Activated CD4-positive, alpha-beta T cell treated with anti-CD3 and anti-CD28 coated beads, Interleukin-2, Interleukin-6, amounts not matched to agents 100 ng/mL and 50 ng/mL, durations not matched to agents 16 hours and 8 hours (primary cell): ENCODE measurements at regions not wholly inside any gene's neighbourhood (a gene's known extent, or its start where the extent isn't known, plus 50 kb on each side); places are given as distances from the start of the nearest gene placed in this dataset.
"Not testable (repeated sequence)": the region's sequence is repeated elsewhere in the genome, so short reads cannot be mapped to it uniquely, and the experiment has no call there.

Source experiments
- DNase-seq: peaks from one replicate; pipeline ENCODE4 v3.0.0-alpha.2; 2020

DNA sequence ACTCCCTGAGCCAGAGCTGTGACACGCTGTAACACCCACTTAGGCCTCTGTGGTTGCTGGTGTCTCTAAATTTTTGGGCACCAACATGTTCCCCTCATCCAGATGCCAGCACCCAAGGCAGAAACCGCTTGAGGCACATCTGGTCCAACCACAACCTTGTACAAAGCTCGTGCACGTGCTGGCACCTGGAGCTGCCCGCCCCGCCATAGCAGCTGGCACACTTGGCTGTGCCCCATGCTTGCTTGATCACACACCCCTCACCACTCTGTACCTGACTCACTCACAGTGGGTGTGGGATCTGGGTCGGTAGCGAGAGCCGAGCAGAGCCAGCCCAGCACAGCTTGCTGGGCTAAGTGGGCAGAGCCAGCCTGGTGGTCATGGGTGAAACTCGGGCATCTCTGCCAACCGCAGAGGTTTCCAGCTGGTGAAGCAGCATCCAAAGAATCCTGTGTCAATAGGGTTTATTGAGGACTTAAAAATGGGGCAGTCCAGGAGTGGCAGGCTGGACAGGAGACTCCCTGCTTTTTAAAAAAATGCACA is 1210.4 kb downstream of the TYW1 start:
- no peak for DNase-seq

DNA sequence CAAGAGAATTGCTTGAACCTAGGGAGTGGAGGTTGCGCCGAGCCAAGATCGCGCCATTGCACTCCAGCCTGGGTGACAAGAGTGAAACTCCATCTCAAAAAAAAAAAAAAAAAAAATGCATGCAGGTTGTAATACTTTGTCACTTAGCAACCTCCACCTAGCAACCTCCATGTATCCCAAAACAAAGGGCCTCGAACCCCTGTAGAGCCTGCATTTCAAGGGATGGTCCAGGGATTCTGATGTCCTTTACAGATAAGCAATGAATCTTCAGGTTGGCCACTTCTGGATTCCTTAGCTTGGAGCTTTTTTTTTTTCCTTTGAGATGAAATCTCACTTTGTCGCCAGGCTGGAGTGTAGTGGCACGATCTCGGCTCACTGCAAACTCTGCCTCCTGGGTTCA is 1211.0 kb downstream of the TYW1 start:
- DNase-seq = no peak

DNA sequence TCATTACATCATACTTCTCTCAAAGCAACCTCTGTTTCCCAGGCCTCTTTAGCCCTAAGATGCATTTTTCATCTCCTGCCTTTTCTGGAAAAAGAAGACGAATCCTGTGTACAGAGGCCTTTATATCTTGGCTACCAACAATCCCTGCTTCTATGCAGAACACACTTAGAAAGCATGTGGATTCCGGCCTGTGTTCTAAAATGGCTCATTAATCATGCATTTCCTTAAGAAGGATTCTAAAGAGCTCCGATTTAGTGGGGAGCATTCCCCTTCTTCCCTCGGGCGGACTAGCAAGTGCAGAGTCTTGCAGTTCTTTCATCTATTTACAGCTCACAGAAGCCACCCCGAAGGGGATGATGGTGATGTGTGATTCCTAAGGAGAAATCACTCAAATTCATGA is 1212.9 kb downstream of the TYW1 start:
- DNase-seq = no peak

DNA sequence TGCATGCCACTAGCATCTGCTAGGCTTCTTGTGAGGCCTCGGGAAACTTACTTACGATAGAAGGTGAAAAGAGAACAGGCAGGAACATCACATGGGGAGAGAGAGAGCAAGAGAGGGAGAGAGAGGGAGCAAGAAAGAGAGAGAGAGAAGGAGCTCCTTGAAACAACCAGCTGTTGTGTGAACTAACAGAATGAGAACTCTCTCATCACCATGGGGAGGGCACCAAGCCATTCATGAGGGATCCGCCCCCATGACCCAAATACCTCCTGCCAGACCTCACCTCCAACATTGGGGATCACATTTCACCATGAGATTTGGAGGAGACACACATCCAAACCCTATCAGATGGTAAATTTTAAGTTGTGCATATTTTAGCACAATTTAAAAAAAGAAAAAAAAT is 1217.2 kb downstream of the TYW1 start:
- DNase-seq = no peak

DNA sequence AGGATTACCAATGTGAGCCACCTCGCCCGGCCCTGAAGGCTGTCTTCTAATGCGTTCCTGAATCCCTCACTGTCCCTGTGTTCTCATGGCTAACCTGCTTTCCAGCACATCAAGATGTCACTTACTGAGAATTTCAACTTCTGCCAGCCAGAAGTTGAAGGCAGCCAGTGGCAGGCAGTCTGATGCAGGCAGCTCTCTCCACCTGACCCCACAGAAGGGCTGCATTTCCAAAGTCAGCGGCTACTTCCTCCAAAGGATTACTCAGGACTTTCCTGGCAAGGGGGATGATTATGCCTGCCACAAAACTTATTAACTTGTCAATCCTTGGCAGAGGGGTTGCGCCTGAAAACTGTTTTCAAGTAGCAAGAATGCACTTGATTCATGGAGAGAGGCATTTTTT is 1219.4 kb downstream of the TYW1 start:
- no peak for DNase-seq

DNA sequence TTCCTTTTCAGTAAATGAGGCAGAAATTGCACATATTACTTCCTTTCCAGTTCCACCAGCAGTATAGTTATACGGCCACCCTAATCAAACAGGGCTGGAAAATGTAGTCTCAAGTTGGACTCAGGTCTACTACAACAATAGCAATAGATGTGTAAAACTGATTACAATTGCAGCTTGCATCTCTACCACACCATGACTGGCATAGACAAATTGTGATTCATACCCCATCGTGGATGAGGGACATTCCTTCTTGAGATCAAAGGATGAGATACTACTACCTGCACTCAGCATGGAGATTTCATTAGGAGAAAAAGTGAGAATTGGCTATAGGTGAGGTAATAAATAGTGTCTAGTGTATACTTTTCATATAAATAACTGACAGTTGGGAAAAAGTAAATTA is 1220.8 kb downstream of the TYW1 start:
- no peak for DNase-seq

DNA sequence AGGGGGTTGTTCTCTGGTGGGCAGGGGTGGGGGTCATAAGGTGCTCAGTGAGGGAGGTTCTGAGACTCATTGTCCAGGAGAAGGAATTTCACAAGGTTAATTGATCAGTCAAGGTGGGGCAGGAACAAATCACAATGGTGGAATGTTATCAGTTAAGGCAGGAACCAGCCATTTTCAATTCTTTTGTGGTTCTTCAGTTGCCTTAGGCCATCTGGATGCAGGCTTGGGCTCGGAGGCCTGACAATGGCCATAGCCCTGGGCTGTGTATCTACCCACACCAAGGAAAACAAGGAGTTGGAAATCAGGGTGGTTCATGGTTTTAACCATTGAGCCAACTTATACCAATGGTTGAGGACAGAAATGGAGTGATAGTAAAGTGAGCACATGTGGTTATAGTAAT is 1221.8 kb downstream of the TYW1 start:
- DNase-seq = no peak

DNA sequence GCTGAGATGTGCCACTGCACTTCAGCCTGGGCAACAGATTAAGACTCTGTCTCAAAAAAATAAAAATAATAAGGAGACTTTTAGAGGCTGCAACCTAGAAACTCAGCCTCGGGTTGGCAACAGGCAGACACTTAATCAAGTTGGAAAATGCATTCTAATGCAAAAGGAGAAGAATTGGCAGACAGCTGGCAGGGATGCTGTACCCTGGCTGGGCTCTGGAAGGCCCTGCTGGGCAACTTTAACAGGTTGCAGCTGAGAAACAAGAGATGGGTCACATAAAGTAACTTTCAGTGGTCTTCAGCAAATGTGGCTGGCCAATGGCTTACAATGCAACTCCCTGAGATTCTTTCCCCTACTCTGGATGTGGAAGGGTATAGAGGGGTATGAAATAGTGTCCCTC is 1225.7 kb downstream of the TYW1 start:
- DNase-seq = no peak

DNA sequence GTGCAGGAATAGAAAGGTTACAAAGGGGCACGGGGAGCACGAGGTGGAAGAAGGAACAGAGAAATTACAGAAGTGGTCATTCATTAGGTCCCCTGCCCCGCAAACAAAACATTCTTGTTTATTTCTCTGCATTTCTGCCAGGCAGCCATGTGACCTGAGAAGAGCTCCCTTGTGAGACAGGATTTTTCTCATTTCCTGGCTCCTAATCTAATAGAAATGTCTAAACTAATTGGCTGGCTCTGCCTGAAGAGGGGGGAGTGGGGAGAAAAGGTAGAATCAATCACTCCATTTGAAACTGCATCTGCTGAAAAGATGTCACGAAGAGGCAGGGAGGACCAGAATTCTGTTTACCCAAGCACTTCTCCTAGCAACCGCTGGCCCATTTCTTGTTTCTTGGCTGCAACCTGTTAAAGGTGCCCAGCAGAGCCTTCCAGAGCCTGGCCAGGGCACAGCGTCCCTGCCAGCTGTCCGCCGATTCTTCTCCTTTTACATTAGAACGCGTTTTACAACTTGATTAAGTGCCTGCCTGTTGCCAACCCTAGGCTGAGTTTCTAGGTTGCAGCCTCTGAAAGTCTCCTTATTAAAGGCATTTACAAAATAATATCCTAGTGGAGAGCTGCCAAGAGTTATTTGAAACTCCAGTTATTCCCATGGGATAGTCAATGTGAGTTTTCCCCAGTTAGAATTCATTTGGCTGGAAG is 1227.6 kb downstream of the TYW1 start:
- no peak for DNase-seq

DNA sequence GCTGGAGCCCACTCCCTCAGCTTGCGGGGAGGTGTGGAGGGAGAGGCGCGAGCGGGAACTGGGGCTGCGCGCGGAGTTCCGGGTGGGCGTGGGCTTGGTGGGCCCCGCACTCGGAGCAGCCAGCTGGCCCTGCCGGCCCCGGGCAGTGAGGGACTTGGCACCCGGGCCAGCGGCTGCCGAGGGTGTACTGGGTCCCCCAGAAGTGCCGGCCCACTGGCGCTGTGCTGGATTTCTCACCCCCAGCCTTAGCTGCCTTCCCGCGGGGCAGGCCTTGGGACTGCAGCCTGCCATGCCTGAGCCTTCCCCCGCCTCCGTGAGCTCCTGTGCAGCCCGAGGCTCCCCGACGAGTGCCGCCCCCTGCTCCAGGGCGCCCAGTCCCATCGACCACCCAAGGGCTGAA is 1234.4 kb downstream of the TYW1 start:
- DNase-seq = not testable (repeated sequence)

DNA sequence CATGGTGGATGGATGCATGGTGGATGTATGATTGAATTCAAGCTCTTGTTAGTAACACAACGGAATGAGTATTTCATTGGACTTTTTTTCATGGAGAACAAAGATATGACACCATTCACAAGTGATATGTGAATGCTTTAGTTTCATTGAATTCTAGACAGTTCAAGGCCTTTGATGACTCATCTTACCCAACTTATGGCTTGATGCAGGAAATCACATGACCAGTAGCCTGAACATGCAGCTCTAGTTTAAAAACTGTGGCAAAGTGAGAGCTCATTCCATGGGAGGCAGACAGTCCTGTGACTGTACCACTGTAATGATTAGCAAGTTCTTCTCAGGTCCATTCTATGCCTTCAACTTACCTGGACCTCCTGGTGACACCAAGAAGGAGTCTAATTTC is 1239.3 kb downstream of the TYW1 start:
- DNase-seq = no peak

DNA sequence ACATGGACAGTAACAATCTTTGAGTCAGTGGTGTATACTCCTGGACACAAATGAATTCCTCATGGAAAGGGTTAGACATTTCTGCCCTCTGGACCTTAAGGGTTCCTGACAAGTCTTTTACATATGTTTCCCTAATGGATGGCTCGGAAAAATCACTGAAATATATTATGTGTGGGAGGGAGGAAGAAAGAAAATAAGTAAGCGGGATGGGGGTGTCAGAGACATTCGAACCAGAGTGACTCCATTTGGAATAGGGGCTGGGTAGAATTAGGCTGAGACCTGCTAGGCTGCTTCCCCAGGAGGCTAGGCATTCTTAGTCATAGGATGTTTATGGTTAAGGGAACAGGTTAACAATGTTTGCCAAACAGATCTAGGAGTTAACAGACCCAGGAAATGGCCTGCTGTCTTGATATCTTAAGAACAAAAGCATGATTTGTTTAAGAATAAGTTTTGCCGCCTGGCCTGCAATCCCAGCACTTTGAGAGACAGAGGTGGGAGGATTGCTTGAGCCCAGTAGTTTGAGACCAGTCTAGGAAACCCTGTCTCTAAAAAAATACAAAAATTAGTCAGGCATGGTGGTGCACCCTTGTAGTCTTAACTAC is 1241.7 kb downstream of the TYW1 start:
- DNase-seq = no peak

DNA sequence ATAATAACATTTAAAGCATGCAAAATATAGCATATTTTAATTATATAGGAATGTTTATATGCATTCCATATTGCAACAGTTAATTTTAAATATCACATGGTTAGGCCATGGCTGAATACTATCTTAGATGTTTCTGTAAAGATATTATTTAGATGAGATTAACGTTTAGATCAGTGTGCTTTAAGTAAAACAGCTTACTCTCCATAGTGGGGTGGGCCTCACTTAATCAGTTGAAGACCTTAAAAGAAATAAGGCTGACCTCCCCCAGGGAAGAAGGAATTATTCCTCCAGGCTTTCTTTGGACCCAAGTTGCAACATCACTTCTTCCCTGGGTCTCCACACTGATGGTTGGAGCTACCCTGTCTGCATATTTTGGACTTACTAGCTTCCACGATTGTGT is 1246.5 kb downstream of the TYW1 start:
- DNase-seq = no peak

DNA sequence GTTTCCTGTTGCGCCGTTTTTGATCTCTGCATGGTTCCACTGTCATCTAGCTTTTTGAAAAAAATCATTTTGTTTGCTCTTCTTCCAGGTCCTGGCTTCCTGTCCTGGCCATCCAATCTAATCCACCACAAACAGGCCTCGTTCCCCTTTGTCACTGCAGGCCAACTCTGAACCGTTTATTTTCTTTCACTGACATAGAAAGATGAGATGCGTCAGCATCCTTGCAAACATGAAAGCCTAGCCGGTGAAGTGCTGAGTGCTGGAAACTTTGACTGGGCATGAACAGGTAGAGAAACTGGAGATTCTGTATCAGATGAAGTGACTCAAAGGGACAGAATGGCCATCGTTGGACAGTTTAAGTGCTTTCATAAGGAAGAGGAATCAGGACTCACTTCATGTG is 1247.8 kb downstream of the TYW1 start:
- DNase-seq = no peak

DNA sequence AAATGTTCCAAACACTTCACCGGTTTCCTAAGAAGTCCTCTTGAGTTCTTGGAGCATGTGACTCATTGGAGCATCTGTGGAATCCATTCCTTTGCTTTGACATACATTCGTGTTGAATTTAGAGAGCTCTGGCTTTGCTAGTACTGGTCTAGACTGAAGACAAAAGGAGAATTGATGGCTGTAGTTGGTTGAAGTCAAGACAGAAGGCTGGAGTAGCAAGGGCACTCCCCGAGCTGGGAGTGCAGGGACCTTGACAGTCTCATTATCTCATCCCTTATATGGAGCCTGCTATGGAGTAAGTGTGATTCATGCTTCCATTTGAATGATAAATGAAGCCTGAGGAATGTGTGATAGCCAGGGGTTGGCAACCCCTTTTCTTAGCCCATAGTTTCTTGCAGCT is 1249.1 kb downstream of the TYW1 start:
- DNase-seq = no peak

DNA sequence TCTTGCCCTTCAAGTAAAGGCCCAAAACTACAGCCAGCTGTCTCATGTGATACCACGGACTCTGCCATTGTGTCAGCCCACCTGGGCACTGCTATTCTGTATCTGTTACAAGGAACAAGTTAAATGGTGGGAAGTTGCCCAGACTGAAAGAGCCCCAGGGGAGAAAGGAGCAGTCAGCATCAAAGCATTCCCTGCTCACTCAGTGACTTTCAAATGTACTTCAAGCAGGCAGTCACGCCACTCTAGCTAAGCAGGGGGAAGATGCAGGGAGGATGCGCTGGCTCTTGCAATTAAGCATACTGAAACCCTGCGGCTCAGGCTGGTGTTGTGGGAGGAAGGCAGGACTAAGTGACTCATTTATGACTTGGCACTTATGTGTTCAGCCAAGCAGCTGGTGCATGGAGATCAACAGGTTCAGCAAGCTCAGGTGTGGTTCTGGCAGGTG is 1249.6 kb downstream of the TYW1 start:
- no peak for DNase-seq

DNA sequence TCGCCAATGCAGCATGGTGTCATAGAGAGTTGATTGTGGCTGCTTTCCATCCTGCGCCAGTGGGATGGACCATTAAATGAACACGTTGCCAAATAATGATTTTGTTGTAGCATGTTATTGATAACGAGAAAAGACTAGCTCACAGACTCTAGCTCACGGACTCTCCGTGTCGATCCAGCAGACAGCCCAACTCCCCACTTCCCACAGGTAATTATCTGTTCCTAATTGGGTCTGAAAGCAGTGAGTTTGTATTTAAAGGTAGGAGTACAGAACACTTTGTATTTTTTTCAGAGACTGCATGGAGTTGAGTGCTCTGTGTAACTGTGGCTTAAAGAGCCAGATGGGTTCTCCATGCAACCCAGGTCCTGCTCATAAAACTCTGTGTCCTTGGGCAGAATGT is 1250.5 kb downstream of the TYW1 start:
- DNase-seq = no peak

DNA sequence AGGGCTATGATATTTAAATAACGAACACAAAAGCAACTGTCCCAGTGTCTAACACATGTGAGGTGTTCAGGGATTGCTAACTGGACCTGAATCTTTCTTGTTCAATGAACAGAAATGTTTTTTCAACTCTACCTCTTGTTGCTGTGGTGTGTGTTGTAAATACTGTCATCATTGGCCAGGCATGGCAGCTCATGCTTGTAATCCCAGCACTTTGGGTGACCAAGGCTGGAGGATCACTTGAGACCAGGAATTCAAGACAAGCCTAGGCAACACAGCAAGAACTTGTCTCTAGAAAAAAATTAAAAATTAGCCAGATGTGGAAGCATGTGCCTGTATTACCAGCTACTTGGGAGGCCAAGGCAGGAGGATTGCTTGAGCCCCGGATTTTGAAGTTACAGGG is 1250.9 kb downstream of the TYW1 start:
- DNase-seq = no peak

DNA sequence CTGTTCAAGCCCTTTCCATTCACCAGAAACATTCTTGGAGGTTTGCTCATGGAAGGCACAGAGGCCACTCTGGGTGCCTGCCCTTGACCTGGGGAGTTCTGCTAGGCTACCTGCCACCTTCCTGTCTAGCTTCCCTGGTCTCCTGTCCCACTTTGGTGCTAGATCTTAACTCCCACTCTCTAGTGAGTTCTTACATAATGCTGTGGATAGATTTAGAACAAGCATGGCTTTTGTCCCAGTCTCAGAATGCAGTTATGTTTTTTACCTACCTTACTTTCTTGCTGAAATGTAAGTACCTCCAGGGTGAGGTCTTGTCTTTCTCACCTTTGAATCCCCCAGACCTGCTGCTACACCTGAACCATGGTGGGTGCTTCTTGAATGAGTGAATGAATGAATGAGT is 1252.3 kb downstream of the TYW1 start:
- DNase-seq = no peak

DNA sequence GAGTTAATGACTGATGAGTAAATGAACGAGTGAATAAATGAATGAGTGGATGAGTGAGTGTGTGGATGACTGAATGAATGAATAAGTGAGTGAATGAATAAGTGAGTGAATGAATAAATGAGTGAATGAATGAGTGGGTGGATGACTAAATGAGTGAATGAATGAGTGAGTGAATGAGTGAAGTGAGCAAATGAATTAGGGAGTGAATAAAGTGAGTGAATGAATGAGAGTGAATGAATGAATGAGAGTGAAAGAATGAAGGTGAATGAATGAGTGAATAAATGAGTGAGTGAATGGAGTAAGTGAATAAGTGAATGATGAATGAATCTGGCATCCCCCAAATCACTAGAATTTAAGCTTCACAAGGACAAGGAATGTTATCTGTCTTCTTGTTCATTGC is 1253.0 kb downstream of the TYW1 start:
- DNase-seq = no peak

DNA sequence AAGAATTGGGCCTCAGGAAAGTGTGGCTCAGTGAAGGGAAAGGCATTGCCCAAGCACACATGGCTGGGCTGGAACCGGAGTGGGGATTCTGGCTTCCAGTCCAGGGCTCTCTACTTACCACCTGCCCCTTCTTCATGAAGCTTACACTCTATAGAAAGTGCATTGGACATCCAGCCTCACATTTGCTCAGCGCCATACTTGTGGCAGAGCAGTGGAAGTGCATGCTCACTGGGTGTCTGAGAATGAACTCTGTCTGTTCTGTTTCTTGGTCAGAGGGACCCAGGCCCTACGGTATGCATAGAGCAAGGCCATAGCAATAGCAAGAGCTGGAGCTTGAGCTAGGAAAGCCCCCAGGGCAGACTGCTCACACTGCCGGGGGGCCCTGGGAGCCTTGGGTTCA is 1253.5 kb downstream of the TYW1 start:
- no peak for DNase-seq

DNA sequence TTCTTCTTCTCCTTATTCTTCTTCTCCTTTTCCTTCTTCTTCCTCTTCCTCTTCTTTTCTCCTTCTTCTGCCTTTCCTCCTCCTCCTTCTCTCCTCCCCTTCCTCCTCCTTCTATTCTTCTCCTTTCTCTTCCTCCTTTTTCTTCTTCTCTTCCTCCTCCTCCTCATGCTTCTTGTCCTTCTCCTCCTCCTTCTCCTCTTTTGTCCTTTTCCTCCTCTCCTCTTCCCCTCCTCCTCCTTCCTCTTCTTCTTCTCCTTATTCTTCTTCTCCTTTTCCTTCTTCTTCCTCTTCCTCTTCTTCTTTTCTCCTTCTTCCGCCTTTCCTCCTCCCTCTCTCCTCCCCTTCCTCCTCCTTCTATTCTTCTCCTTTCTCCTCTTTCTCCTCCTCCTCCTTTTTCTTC is 1258.2 kb downstream of the TYW1 start:
- DNase-seq = not testable (repeated sequence)

DNA sequence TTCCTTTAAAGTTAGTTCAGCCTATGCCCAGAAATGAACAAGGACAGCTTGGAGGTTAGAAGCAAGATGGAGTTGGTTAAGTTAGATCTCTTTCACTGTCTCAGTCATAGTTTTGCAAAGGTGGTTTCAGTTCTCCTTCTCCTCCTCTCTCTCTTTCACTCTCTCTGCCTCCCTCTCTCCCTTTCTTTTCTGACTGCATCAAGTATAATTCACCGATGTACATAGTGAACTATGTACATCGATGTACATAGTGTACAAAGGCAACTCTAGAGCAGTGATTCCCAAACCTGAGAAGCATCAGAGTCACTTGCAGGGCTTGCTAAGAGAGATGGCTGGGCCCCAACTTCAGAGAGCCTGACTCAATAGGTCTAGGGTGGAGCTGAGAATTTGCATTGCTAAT is 1259.7 kb downstream of the TYW1 start:
- DNase-seq = no peak

DNA sequence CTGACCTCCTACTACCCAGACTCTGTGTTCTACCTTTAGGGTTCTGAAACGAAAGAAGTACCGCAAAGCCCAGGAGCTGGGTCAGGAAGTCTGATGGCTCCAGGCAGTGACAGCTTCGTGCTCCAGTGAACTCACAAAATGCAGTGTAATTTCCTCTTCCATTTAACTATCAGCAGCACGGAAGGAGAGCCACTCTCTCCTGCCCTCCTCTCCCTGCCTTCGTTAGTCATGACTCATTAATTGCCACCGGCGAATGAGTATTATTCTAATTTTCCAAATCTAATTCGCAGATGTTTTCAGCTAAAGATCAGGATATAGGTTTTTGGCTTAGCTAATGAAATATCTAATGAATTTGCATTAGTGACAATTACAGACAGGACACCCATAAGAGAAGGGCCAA is 1262.0 kb downstream of the TYW1 start:
- DNase-seq = no peak

DNA sequence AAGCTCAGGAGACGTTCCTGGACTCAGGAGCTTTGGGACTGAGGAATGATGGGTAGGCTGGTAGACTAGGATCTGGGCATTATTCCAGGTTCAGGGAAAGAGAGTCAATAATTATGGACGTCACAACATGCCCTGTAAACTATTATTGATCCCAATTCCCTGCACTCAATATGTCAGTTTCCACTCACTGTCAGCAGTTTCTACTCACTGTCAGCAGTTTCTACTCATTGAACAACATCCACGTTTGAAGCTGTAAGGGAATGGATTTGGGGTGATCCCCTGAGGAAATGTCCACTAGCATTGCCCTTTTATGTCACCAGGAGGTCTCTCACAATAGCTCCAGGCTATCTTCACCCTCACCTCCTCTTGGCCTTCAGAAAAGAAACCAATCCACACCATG is 1268.6 kb downstream of the TYW1 start:
- DNase-seq = no peak
